Caco-2 (cell line): ENCODE measurements at regions not wholly inside any gene's neighbourhood (a gene's known extent, or its start where the extent isn't known, plus 50 kb on each side); places are given as distances from the start of the nearest gene placed in this dataset.

ENCODE experiments used
- BruUV-seq: library from RNA; stranded (reverse); fragments of 400-500 nt; replicated peaks from 2 replicates; lab custom pipeline; 2021; lab: Mats Ljungman, UMichigan
- CTCF ChIA-PET: fragments of 300-600 bp; sonication (Branson Sonifier 250); formaldehyde crosslinking; loops from one replicate; lab custom pipeline; 2022; ENCODE audit warnings: antibody characterized with exemption; lab: Charles Lee
- POLR2A ChIA-PET: fragments of 300-600 bp; sonication (Branson Sonifier 250); formaldehyde crosslinking; loops from one replicate; lab custom pipeline; 2022; ENCODE audit warnings: antibody characterized with exemption; lab: Charles Lee
- DNase-seq, 2 experiments: peaks; one replicate each; pipeline versions ENCODE4 v3.0.0 to v3.0.0-alpha.2; 2020 to 2022
- H3K27me3 ChIP-seq: replicated peaks from 2 replicates; pipeline ENCODE4 v1.6.0; 2011; ENCODE audit warnings: low read length; ENCODE audit not compliant: control insufficient read depth, insufficient read depth
- H3K36me3 ChIP-seq: 2 replicates; pipeline ENCODE4 v1.5.1; 2011; ENCODE audit warnings: low read length; ENCODE audit not compliant: control insufficient read depth, insufficient read depth
- H3K4me1 ChIP-seq: fragments of 250-450 bp; sonication (Bioruptor Pico); 2 replicates; pipeline ENCODE4 v1.5.1; 2020; ENCODE audit warnings: mild to moderate bottlenecking
- H3K4me3 ChIP-seq: 2 replicates; pipeline ENCODE4 v1.5.1; 2011; ENCODE audit warnings: low read depth, mild to moderate bottlenecking, control low read depth, low read length
- H3K9me3 ChIP-seq: fragments of 250-450 bp; sonication (Bioruptor Pico); 2 replicates; pipeline ENCODE4 v1.5.1; 2020; ENCODE audit warnings: mild to moderate bottlenecking, moderate library complexity
- H3K27ac Mint-ChIP-seq: one replicate; pipeline ENCODE4 v1.8.0; 2022; ENCODE audit warnings: mixed read lengths; ENCODE audit not compliant: unreplicated experiment
- H3K27me3 Mint-ChIP-seq: one replicate; pipeline ENCODE4 v1.8.0; 2022; ENCODE audit warnings: mixed read lengths; ENCODE audit not compliant: insufficient read depth, unreplicated experiment
- H3K36me3 Mint-ChIP-seq: one replicate; pipeline ENCODE4 v1.8.0; 2022; ENCODE audit warnings: mild to moderate bottlenecking, mixed read lengths; ENCODE audit not compliant: insufficient read depth, unreplicated experiment
- H3K4me1 Mint-ChIP-seq: one replicate; pipeline ENCODE4 v1.8.0; 2022; ENCODE audit warnings: low read depth, mixed read lengths; ENCODE audit not compliant: unreplicated experiment
- H3K4me3 Mint-ChIP-seq: one replicate; pipeline ENCODE4 v1.8.0; 2022; ENCODE audit warnings: mild to moderate bottlenecking, moderate library complexity, mixed read lengths; ENCODE audit not compliant: unreplicated experiment
- H3K9me3 Mint-ChIP-seq: one replicate; pipeline ENCODE4 v1.8.0; 2022; ENCODE audit warnings: mixed read lengths; ENCODE audit not compliant: unreplicated experiment
- CTCF ChIP-seq, 2 experiments: fragments of 200-600 bp in 1 of 2; IDR thresholded peaks; 1 replicate in 1 of 2; 2 replicates in 1 of 2; pipeline versions ENCODE4 v1.5.1 to v1.8.0; 2011 to 2022; ENCODE audit warnings: antibody characterized with exemption in 1 of 2, control low read depth in 1 of 2, inconsistent platforms in 1 of 2, low read depth in 1 of 2, low read length in 1 of 2, mild to moderate bottlenecking in 1 of 2, moderate library complexity in 1 of 2; ENCODE audit not compliant: insufficient read depth in 1 of 2, severe bottlenecking in 1 of 2, unreplicated experiment in 1 of 2
- intact Hi-C: fragments of 100-400 bp; cut with micrococcal nuclease; formaldehyde crosslinking; loops from one replicate; pipeline ENCODE4 v1.10.0; 2022; ENCODE audit not compliant: unreplicated experiment

- no peak overlapping the region for H3K4me3 Mint-ChIP-seq
- Histone ChIP-seq H3K27me3 (no peaks in the 10 kb centered on the region), H3K9me3 (no peaks in the 10 kb centered on the region), H3K36me3 (no peaks in the 10 kb centered on the region), H3K4me3 (no peak overlapping the region), H3K4me1 (no peaks in the 10 kb centered on the region)
- H3K27me3 Mint-ChIP-seq: no peaks in the 10 kb centered on the region
- no peak for TF ChIP-seq CTCF (IDR thresholded peaks at IDR 0.05; ENCODE audit: insufficient read depth in 1 of 2, low read depth in 1 of 2, low read length in 1 of 2, severe bottlenecking in 1 of 2, unreplicated experiment in 1 of 2)
- BruUV-seq: no TSS peak
- H3K9me3 Mint-ChIP-seq: no peaks in the 10 kb centered on the region
- DNase-seq: no peak
- H3K36me3 Mint-ChIP-seq: no peaks in the 10 kb centered on the region
- no peaks in the 10 kb centered on the region for H3K4me1 Mint-ChIP-seq
- ChIA-PET POLR2A (no interaction called here), CTCF (no interaction called here)
- intact Hi-C loops: no loop called here
- H3K27ac Mint-ChIP-seq: no peak overlapping the region
Measured at GRCh38 chr3:163983940-163984339, 1094.4 kb downstream of the SI start.

DNA sequence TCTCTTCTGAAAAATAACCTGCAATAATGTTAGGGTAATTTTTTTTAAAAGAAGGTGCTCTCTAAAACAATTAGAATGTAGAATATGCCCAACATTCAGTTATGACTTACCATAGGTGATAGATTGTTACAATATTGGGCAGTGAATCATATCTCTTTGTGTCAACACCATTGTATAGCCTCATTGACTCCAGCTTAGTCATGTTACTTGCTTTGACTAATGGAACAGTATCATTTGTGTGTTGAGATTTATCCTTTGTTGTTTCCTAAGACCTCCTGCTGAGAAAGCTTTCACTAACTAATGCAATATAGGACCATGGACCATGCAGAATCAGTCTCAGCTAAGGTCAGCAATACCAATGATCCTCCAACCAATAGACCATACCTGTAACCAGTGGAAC is 1106.4 kb downstream of the SI start:
- H3K9me3 Mint-ChIP-seq: no peaks in the 10 kb centered on the region
- BruUV-seq: no TSS peak

GRCh38 chr3:163957072-163957471 is 1121.2 kb downstream of the SI start:
- H3K9me3 Mint-ChIP-seq: no peaks in the 10 kb centered on the region
- ChIA-PET CTCF (no interaction called here), POLR2A (no interaction called here)
- no peak overlapping the region for H3K4me3 ChIP-seq
- no peaks in the 10 kb centered on the region for H3K36me3 ChIP-seq
- BruUV-seq: no TSS peak
- no peaks in the 10 kb centered on the region for H3K36me3 Mint-ChIP-seq
- no peaks in the 10 kb centered on the region for H3K27me3 ChIP-seq
- H3K27ac Mint-ChIP-seq: no peak overlapping the region
- intact Hi-C loops: no loop called here
- no peak for DNase-seq
- H3K27me3 Mint-ChIP-seq: peaks cover 3% of the 10 kb centered on the region
- no peak overlapping the region for H3K4me3 Mint-ChIP-seq
- no peak for TF ChIP-seq CTCF (IDR thresholded peaks at IDR 0.05; ENCODE audit: insufficient read depth in 1 of 2, low read depth in 1 of 2, low read length in 1 of 2, severe bottlenecking in 1 of 2, unreplicated experiment in 1 of 2)
- H3K4me1 Mint-ChIP-seq: no peaks in the 10 kb centered on the region
- no peaks in the 10 kb centered on the region for H3K9me3 ChIP-seq
- no peaks in the 10 kb centered on the region for H3K4me1 ChIP-seq

More for the DNA sequence above, 1106.4 kb downstream of the SI start:
- H3K36me3 Mint-ChIP-seq: no peaks in the 10 kb centered on the region
- H3K27me3 Mint-ChIP-seq: no peaks in the 10 kb centered on the region
- Histone ChIP-seq H3K27me3 (no peaks in the 10 kb centered on the region), H3K9me3 (no peaks in the 10 kb centered on the region), H3K36me3 (no peaks in the 10 kb centered on the region), H3K4me1 (no peaks in the 10 kb centered on the region), H3K4me3 (no peak overlapping the region)
- DNase-seq: no peak
- no peak overlapping the region for H3K4me3 Mint-ChIP-seq
- no peaks in the 10 kb centered on the region for H3K4me1 Mint-ChIP-seq
- TF ChIP-seq CTCF (IDR thresholded peaks at IDR 0.05; ENCODE audit: insufficient read depth in 1 of 2, low read depth in 1 of 2, low read length in 1 of 2, severe bottlenecking in 1 of 2, unreplicated experiment in 1 of 2): no peak
- H3K27ac Mint-ChIP-seq: no peak overlapping the region
- POLR2A ChIA-PET: no interaction called here
- CTCF ChIA-PET: no interaction called here
- intact Hi-C loops: no loop called here
